NT2/D1 (cell line): ENCODE measurements at regions not wholly inside any gene's neighbourhood (a gene's known extent, or its start where the extent isn't known, plus 50 kb on each side); places are given as distances from the start of the nearest gene placed in this dataset.
"Not testable (repeated sequence)": the region's sequence is repeated elsewhere in the genome, so short reads cannot be mapped to it uniquely, and the experiment has no call there.

Source experiments
- DNase-seq: peaks from one replicate; pipeline ENCODE4 v3.0.0-alpha.2; 2011; ENCODE audit warnings: low read depth, low spot score
- H3K27me3 ChIP-seq: 2 replicates; pipeline ENCODE4 v1.6.0; 2011; ENCODE audit warnings: mild to moderate bottlenecking; ENCODE audit not compliant: insufficient read length, insufficient read depth
- H3K36me3 ChIP-seq: 2 replicates; pipeline ENCODE4 v1.6.1; 2011; ENCODE audit warnings: mild to moderate bottlenecking, low read length, mixed read lengths; ENCODE audit not compliant: insufficient read depth, insufficient read length
- H3K4me1 ChIP-seq: 2 replicates; pipeline ENCODE4 v1.5.1; 2011; ENCODE audit not compliant: insufficient read depth, insufficient read length
- H3K4me3 ChIP-seq: 2 replicates; pipeline ENCODE4 v1.5.1; 2011; ENCODE audit warnings: low read depth; ENCODE audit not compliant: insufficient read length
- H3K9ac ChIP-seq: 2 replicates; pipeline ENCODE4 v1.6.0; 2011; ENCODE audit warnings: low read depth; ENCODE audit not compliant: insufficient read length
- H3K9me3 ChIP-seq: 2 replicates; pipeline ENCODE4 v1.5.1; 2011; ENCODE audit warnings: mild to moderate bottlenecking, low read length; ENCODE audit not compliant: insufficient read depth
- SUZ12 ChIP-seq: IDR thresholded peaks from 2 replicates; pipeline ENCODE4 v1.6.1; 2011; ENCODE audit not compliant: insufficient read length, insufficient read depth; ENCODE audit errors: extremely low read depth
- YY1 ChIP-seq: IDR thresholded peaks from 2 replicates; pipeline ENCODE4 v1.6.1; 2011; ENCODE audit not compliant: insufficient read length, insufficient read depth
- ZNF274 ChIP-seq: IDR thresholded peaks from 2 replicates; pipeline ENCODE4 v1.6.1; 2011; ENCODE audit warnings: mild to moderate bottlenecking, low read depth, low read length

GRCh38 chr9:24007185-24007584, 181.1 kb upstream of the ELAVL2 start:
- TF ChIP-seq YY1, result no peak
- TF ChIP-seq ZNF274, result no peak
- TF ChIP-seq SUZ12, result no peak
- Histone ChIP-seq H3K27me3 (no peaks in the 10 kb centered on the region), H3K9ac (no peak overlapping the region), H3K9me3 (no peaks in the 10 kb centered on the region), H3K4me1 (no peaks in the 10 kb centered on the region), H3K4me3 (no peak overlapping the region), H3K36me3 (no peaks in the 10 kb centered on the region)
- DNase-seq, result no peak

GRCh38 chr9:23991874-23992273, 165.8 kb upstream of the ELAVL2 start:
- not testable (repeated sequence) for H3K36me3 ChIP-seq, H3K4me1 ChIP-seq, H3K4me3 ChIP-seq, H3K9me3 ChIP-seq, H3K9ac ChIP-seq, DNase-seq, H3K27me3 ChIP-seq

- H3K9ac ChIP-seq, result no peak overlapping the region
- TF ChIP-seq SUZ12, result no peak
- TF ChIP-seq YY1, result no peak
- no peak for TF ChIP-seq ZNF274
- H3K27me3 ChIP-seq, result no peaks in the 10 kb centered on the region
- no peaks in the 10 kb centered on the region for H3K4me1 ChIP-seq
- no peaks in the 10 kb centered on the region for H3K9me3 ChIP-seq
- no peak overlapping the region for H3K4me3 ChIP-seq
- DNase-seq, result no peak
- H3K36me3 ChIP-seq, result no peaks in the 10 kb centered on the region
These were observed 153.5 kb upstream of the ELAVL2 start for GRCh38 chr9:23979491-23979890.

GRCh38 chr9:23962101-23962500, 136.1 kb upstream of the ELAVL2 start:
- Histone ChIP-seq H3K4me1 (no peaks in the 10 kb centered on the region), H3K9me3 (peaks cover 56% of the 10 kb centered on the region), H3K9ac (no peak overlapping the region), H3K36me3 (no peaks in the 10 kb centered on the region), H3K4me3 (no peak overlapping the region), H3K27me3 (no peaks in the 10 kb centered on the region)
- DNase-seq, result peak; percentile 32
- no peak for TF ChIP-seq ZNF274
- TF ChIP-seq YY1, result no peak
- TF ChIP-seq SUZ12, result no peak

- DNase-seq, result no peak
- Histone ChIP-seq H3K27me3 (no peaks in the 10 kb centered on the region), H3K4me3 (no peak overlapping the region), H3K9me3 (peaks cover 49% of the 10 kb centered on the region), H3K36me3 (no peaks in the 10 kb centered on the region), H3K9ac (no peak overlapping the region), H3K4me1 (no peaks in the 10 kb centered on the region)
- TF ChIP-seq SUZ12 (no peak), ZNF274 (no peak), YY1 (no peak)
These were observed 119.9 kb upstream of the ELAVL2 start for GRCh38 chr9:23945897-23946296.

GRCh38 chr9:23941051-23941450, 115.0 kb upstream of the ELAVL2 start:
- DNase-seq, result no peak
- TF ChIP-seq YY1 (no peak), SUZ12 (no peak), ZNF274 (no peak)
- no peak overlapping the region for H3K4me3 ChIP-seq

GRCh38 chr9:23938908-23939307, 112.9 kb upstream of the ELAVL2 start:
- H3K27me3 ChIP-seq, result no peaks in the 10 kb centered on the region
- H3K4me3 ChIP-seq, result no peak overlapping the region
- H3K4me1 ChIP-seq, result no peaks in the 10 kb centered on the region
- H3K9me3 ChIP-seq, result peaks cover 13% of the 10 kb centered on the region
- H3K36me3 ChIP-seq, result no peaks in the 10 kb centered on the region
- TF ChIP-seq YY1 (no peak), ZNF274 (no peak), SUZ12 (no peak)
- no peak for DNase-seq
- no peak overlapping the region for H3K9ac ChIP-seq

More at GRCh38 chr9:23941051-23941450, 115.0 kb upstream of the ELAVL2 start:
- Histone ChIP-seq H3K4me1 (no peaks in the 10 kb centered on the region), H3K27me3 (no peaks in the 10 kb centered on the region), H3K9me3 (peaks cover 34% of the 10 kb centered on the region), H3K9ac (no peak overlapping the region), H3K36me3 (no peaks in the 10 kb centered on the region)

- H3K9me3 ChIP-seq, result no peaks in the 10 kb centered on the region
- no peaks in the 10 kb centered on the region for H3K27me3 ChIP-seq
- no peak for DNase-seq
- H3K4me1 ChIP-seq, result no peaks in the 10 kb centered on the region
- no peak overlapping the region for H3K9ac ChIP-seq
- TF ChIP-seq ZNF274 (no peak), YY1 (no peak), SUZ12 (no peak)
- no peak overlapping the region for H3K4me3 ChIP-seq
- no peaks in the 10 kb centered on the region for H3K36me3 ChIP-seq
These were observed 108.4 kb upstream of the ELAVL2 start for GRCh38 chr9:23934291-23934906.
